ENCODE measurements at regions not wholly inside any gene's neighbourhood (a gene's known extent, or its start where the extent isn't known, plus 50 kb on each side); places are given as distances from the start of the nearest gene placed in this dataset.

GRCh38 chr17:74024871-74025531 lies 178.5 kb upstream of the RPL38 start:
- TF ChIP-seq CTCF (IDR thresholded peaks at IDR 0.05) (no peak), POLR2A (IDR thresholded peaks at IDR 0.05) (no peak)

Data from lower leg skin (tissue), 3 donors.